ENCODE measurements at regions not wholly inside any gene's neighbourhood (a gene's known extent, or its start where the extent isn't known, plus 50 kb on each side); places are given as distances from the start of the nearest gene placed in this dataset.

DNA sequence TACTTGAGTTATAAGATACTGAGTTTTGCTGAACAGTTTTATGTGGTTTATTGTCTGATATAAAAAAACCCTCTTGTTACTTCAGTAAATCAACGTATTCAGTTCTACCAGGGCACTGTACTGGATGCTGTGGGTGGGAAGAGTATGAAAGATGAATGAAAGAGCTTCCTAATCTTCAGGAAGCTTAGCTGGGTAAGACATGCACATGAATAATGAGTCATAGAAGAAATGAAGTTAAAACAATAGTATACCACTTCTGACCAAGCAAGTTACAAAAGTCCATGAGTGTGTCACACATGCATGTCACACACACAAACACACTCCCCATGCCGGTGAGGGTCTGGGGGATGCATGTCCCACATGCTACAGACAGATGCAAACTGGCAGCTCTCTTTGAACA is 105.9 kb downstream of the SIPA1L2 start:
- Histone ChIP-seq H3K27me3 (ENCODE audit: control insufficient read depth in 2 of 2, insufficient read depth in 2 of 2, low read length in 2 of 2) (no peaks in the 10 kb centered on the region), H3K79me2 (ENCODE audit: control insufficient read depth, insufficient read depth, low read length) (no peaks in the 10 kb centered on the region), H3K9me1 (replicated peaks; ENCODE audit: control insufficient read depth, extremely low read depth, insufficient read depth, low read length) (no peaks in the 10 kb centered on the region), H3K9me3 (replicated peaks; ENCODE audit: control insufficient read depth, insufficient read depth, low read length) (no peaks in the 10 kb centered on the region), H3K4me3 (replicated peaks in 1 of 3; ENCODE audit: insufficient read depth in 1 of 3, low read depth in 1 of 3, low read length in 3 of 3) (no peak overlapping the region), H3K9ac (replicated peaks; ENCODE audit: extremely low read depth, insufficient read depth, low read length) (no peak overlapping the region), H3K27ac (ENCODE audit: insufficient read depth, low read depth, low read length) (peak overlapping the region; percentile 27), H2AFZ (ENCODE audit: low read depth, low read length) (no peak overlapping the region), H3K4me2 (ENCODE audit: insufficient read depth, low read length) (peak overlapping the region; percentile 70), H3K4me1 (ENCODE audit: control insufficient read depth, extremely low read depth, insufficient read depth, low read length) (peaks cover 13% of the 10 kb centered on the region), H4K20me1 (replicated peaks; ENCODE audit: control insufficient read depth, extremely low read depth, insufficient read depth, low read length) (no peaks in the 10 kb centered on the region), H3K36me3 (ENCODE audit: control insufficient read depth in 2 of 2, extremely low read depth in 1 of 2, insufficient read depth in 2 of 2, low read length in 2 of 2) (no peaks in the 10 kb centered on the region)
- DNase-seq (ENCODE audit: low read depth, low spot score) = peak; percentile 78
- BruUV-seq (replicated peaks) = no TSS peak
- ChIA-PET CTCF (interaction anchor here (0.7 to 1.4 kb wide), 5 partner anchors 21 to 104 kb away, joined by 3 to 4 read pairs (median 3); no protein-coding TSS in a partner anchor), POLR2A (no interaction called here)
- peak; percentile 31 for FAIRE-seq
- TF ChIP-seq POLR2A (IDR thresholded peaks at IDR 0.05; ENCODE audit: low read depth, low read length) (no peak), FOS (IDR thresholded peaks at IDR 0.05; ENCODE audit: borderline replicate concordance, insufficient read depth, low read length) (peak; percentile 82), EZH2 (IDR thresholded peaks at IDR 0.05; ENCODE audit: borderline replicate concordance, low read depth, low read length, severe bottlenecking) (no peak), JUN (IDR thresholded peaks at IDR 0.05; ENCODE audit: borderline replicate concordance, insufficient read depth, insufficient read length, low read depth) (peak; percentile 70), MYC (IDR thresholded peaks at IDR 0.05; ENCODE audit: low read depth, low read length) (no peak), POLR2AphosphoS5 (IDR thresholded peaks at IDR 0.05; ENCODE audit: insufficient read depth, low read depth, low read length) (no peak), GATA2 (IDR thresholded peaks at IDR 0.05; ENCODE audit: insufficient read depth, insufficient read length, low read depth, low read length) (peak; percentile 34)
- TF ChIP-seq, protein P1, sequence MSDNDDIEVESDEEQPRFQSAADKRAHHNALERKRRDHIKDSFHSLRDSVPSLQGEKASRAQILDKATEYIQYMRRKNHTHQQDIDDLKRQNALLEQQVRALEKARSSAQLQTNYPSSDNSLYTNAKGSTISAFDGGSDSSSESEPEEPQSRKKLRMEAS (IDR thresholded peaks at IDR 0.05; ENCODE audit: insufficient read depth, insufficient read length) = no peak
- TF ChIP-seq, protein P2, sequence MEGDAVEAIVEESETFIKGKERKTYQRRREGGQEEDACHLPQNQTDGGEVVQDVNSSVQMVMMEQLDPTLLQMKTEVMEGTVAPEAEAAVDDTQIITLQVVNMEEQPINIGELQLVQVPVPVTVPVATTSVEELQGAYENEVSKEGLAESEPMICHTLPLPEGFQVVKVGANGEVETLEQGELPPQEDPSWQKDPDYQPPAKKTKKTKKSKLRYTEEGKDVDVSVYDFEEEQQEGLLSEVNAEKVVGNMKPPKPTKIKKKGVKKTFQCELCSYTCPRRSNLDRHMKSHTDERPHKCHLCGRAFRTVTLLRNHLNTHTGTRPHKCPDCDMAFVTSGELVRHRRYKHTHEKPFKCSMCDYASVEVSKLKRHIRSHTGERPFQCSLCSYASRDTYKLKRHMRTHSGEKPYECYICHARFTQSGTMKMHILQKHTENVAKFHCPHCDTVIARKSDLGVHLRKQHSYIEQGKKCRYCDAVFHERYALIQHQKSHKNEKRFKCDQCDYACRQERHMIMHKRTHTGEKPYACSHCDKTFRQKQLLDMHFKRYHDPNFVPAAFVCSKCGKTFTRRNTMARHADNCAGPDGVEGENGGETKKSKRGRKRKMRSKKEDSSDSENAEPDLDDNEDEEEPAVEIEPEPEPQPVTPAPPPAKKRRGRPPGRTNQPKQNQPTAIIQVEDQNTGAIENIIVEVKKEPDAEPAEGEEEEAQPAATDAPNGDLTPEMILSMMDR (IDR thresholded peaks at IDR 0.05; ENCODE audit: extremely low read depth in 1 of 2, insufficient read depth in 1 of 2, low read depth in 1 of 2, low read length in 2 of 2) = no peak
- intact Hi-C loops (cut with micrococcal nuclease) (loop anchor here (5.0 kb wide), 2 partner anchors 68 to 103 kb away; no protein-coding TSS in a partner anchor), dilution Hi-C loops (cut with MboI; ENCODE audit: extremely low pct_ligation_motif_present, low sequenced_read_pairs) (no loop called here)

Measured in endothelial cell of umbilical vein (primary cell).